ENCODE measurements at regions not wholly inside any gene's neighbourhood (a gene's known extent, or its start where the extent isn't known, plus 50 kb on each side); places are given as distances from the start of the nearest gene placed in this dataset.
A peak's percentile ranks its signal among the peaks of the same experiment; 100 is the strongest.

- no peak overlapping the region for H3K4me3 ChIP-seq
- H3K27me3 ChIP-seq (ENCODE audit: low read depth), result no peaks in the 10 kb centered on the region
- in situ Hi-C loops (cut with MboI; ENCODE audit: low sequenced_read_pairs), result no loop called here
- no peaks in the 10 kb centered on the region for H3K36me3 ChIP-seq (replicated peaks)
- H3K4me1 ChIP-seq, result no peaks in the 10 kb centered on the region
- DNase-seq (ENCODE audit: low spot score in 2 of 2), result peak in 1 of 2 experiments; percentile 25
- H3K9me3 ChIP-seq, result no peaks in the 10 kb centered on the region
These were observed 999.4 kb downstream of the KCNT2 start for GRCh38 chr1:195608883-195609282.

GRCh38 chr1:195606483-195606882 lies 1001.8 kb downstream of the KCNT2 start:
- no peaks in the 10 kb centered on the region for H3K9me3 ChIP-seq
- in situ Hi-C loops (cut with MboI; ENCODE audit: low sequenced_read_pairs), result no loop called here
- no peaks in the 10 kb centered on the region for H3K27me3 ChIP-seq (ENCODE audit: low read depth)

GRCh38 chr1:195604287-195604686 lies 1004.0 kb downstream of the KCNT2 start:
- H3K36me3 ChIP-seq (replicated peaks), result no peaks in the 10 kb centered on the region

More at GRCh38 chr1:195606483-195606882, 1001.8 kb downstream of the KCNT2 start:
- no peak overlapping the region for H3K4me3 ChIP-seq
- no peak for DNase-seq (ENCODE audit: low spot score in 2 of 2)
- H3K36me3 ChIP-seq (replicated peaks), result no peaks in the 10 kb centered on the region
- H3K4me1 ChIP-seq, result no peaks in the 10 kb centered on the region

GRCh38 chr1:195597891-195598290 lies 1010.3 kb downstream of the KCNT2 start:
- Histone ChIP-seq H3K9me3 (no peaks in the 10 kb centered on the region), H3K4me1 (peaks cover 2% of the 10 kb centered on the region; the same call in 1 of the 2 replicates), H3K27me3 (ENCODE audit: low read depth) (no peaks in the 10 kb centered on the region), H3K36me3 (replicated peaks) (no peaks in the 10 kb centered on the region), H3K4me3 (no peak overlapping the region)
- in situ Hi-C loops (cut with MboI; ENCODE audit: low sequenced_read_pairs), result no loop called here
- no peak for DNase-seq (ENCODE audit: low spot score in 2 of 2)

More at GRCh38 chr1:195604287-195604686, 1004.0 kb downstream of the KCNT2 start:
- H3K4me3 ChIP-seq, result no peak overlapping the region
- no peaks in the 10 kb centered on the region for H3K4me1 ChIP-seq
- no peak for DNase-seq (ENCODE audit: low spot score in 2 of 2)
- H3K27me3 ChIP-seq (ENCODE audit: low read depth), result no peaks in the 10 kb centered on the region
- in situ Hi-C loops (cut with MboI; ENCODE audit: low sequenced_read_pairs), result no loop called here
- no peaks in the 10 kb centered on the region for H3K9me3 ChIP-seq

- DNase-seq (ENCODE audit: low spot score in 2 of 2), result no peak
- H3K9me3 ChIP-seq, result no peaks in the 10 kb centered on the region
- H3K4me3 ChIP-seq, result no peak overlapping the region
- H3K36me3 ChIP-seq (replicated peaks), result no peaks in the 10 kb centered on the region
- peaks cover 17% of the 10 kb centered on the region for H3K4me1 ChIP-seq
- in situ Hi-C loops (cut with MboI; ENCODE audit: low sequenced_read_pairs), result no loop called here
- H3K27me3 ChIP-seq (ENCODE audit: low read depth), result no peaks in the 10 kb centered on the region
These were observed 1013.5 kb downstream of the KCNT2 start for GRCh38 chr1:195594773-195595172.

GRCh38 chr1:195594322-195594721 lies 1013.9 kb downstream of the KCNT2 start:
- Histone ChIP-seq H3K4me1 (peaks cover 17% of the 10 kb centered on the region), H3K4me3 (no peak overlapping the region), H3K27me3 (ENCODE audit: low read depth) (no peaks in the 10 kb centered on the region), H3K36me3 (replicated peaks) (no peaks in the 10 kb centered on the region), H3K9me3 (no peaks in the 10 kb centered on the region)
- in situ Hi-C loops (cut with MboI; ENCODE audit: low sequenced_read_pairs), result no loop called here
- no peak for DNase-seq (ENCODE audit: low spot score in 2 of 2)

- Histone ChIP-seq H3K27me3 (ENCODE audit: low read depth) (no peaks in the 10 kb centered on the region), H3K4me3 (no peak overlapping the region), H3K9me3 (no peaks in the 10 kb centered on the region), H3K36me3 (replicated peaks) (no peaks in the 10 kb centered on the region), H3K4me1 (peaks cover 17% of the 10 kb centered on the region)
- in situ Hi-C loops (cut with MboI; ENCODE audit: low sequenced_read_pairs), result no loop called here
- DNase-seq (ENCODE audit: low spot score in 2 of 2), result peak; percentile 74 to 95
These were observed 1016.1 kb downstream of the KCNT2 start for GRCh38 chr1:195591917-195592672.

GRCh38 chr1:195590649-195591048 lies 1017.6 kb downstream of the KCNT2 start:
- Histone ChIP-seq H3K36me3 (replicated peaks) (no peaks in the 10 kb centered on the region), H3K4me3 (no peak overlapping the region), H3K9me3 (no peaks in the 10 kb centered on the region), H3K27me3 (ENCODE audit: low read depth) (no peaks in the 10 kb centered on the region), H3K4me1 (peaks cover 17% of the 10 kb centered on the region)
- in situ Hi-C loops (cut with MboI; ENCODE audit: low sequenced_read_pairs), result no loop called here
- no peak for DNase-seq (ENCODE audit: low spot score in 2 of 2)

GRCh38 chr1:195584870-195585624 lies 1023.2 kb downstream of the KCNT2 start:
- Histone ChIP-seq H3K36me3 (replicated peaks) (no peaks in the 10 kb centered on the region), H3K4me3 (no peak overlapping the region), H3K27me3 (ENCODE audit: low read depth) (no peaks in the 10 kb centered on the region), H3K4me1 (no peaks in the 10 kb centered on the region), H3K9me3 (no peaks in the 10 kb centered on the region)
- DNase-seq (ENCODE audit: low spot score in 2 of 2), result no peak
- in situ Hi-C loops (cut with MboI; ENCODE audit: low sequenced_read_pairs), result no loop called here

GRCh38 chr1:195580988-195581387 lies 1027.3 kb downstream of the KCNT2 start:
- Histone ChIP-seq H3K4me3 (no peak overlapping the region), H3K27me3 (ENCODE audit: low read depth) (no peaks in the 10 kb centered on the region), H3K4me1 (no peaks in the 10 kb centered on the region), H3K9me3 (no peaks in the 10 kb centered on the region), H3K36me3 (replicated peaks) (no peaks in the 10 kb centered on the region)
- in situ Hi-C loops (cut with MboI; ENCODE audit: low sequenced_read_pairs), result no loop called here
- DNase-seq (ENCODE audit: low spot score in 2 of 2), result no peak

GRCh38 chr1:195577748-195578147 lies 1030.5 kb downstream of the KCNT2 start:
- in situ Hi-C loops (cut with MboI; ENCODE audit: low sequenced_read_pairs), result no loop called here
- Histone ChIP-seq H3K4me3 (no peak overlapping the region), H3K4me1 (no peaks in the 10 kb centered on the region), H3K9me3 (no peaks in the 10 kb centered on the region), H3K27me3 (ENCODE audit: low read depth) (no peaks in the 10 kb centered on the region; the same call in 1 of the 2 replicates), H3K36me3 (replicated peaks) (no peaks in the 10 kb centered on the region)
- DNase-seq (ENCODE audit: low spot score in 2 of 2), result no peak

- in situ Hi-C loops (cut with MboI; ENCODE audit: low sequenced_read_pairs), result no loop called here
- no peak for DNase-seq (ENCODE audit: low spot score in 2 of 2)
- Histone ChIP-seq H3K9me3 (no peaks in the 10 kb centered on the region), H3K27me3 (ENCODE audit: low read depth) (no peaks in the 10 kb centered on the region; the same call in 1 of the 2 replicates), H3K4me3 (no peak overlapping the region), H3K4me1 (no peaks in the 10 kb centered on the region), H3K36me3 (replicated peaks) (no peaks in the 10 kb centered on the region)
These were observed 1031.6 kb downstream of the KCNT2 start for GRCh38 chr1:195576641-195577040.

GRCh38 chr1:195574511-195574910 lies 1033.7 kb downstream of the KCNT2 start:
- Histone ChIP-seq H3K27me3 (ENCODE audit: low read depth) (no peaks in the 10 kb centered on the region; the same call in 1 of the 2 replicates), H3K36me3 (replicated peaks) (no peaks in the 10 kb centered on the region), H3K4me1 (no peaks in the 10 kb centered on the region), H3K9me3 (no peaks in the 10 kb centered on the region), H3K4me3 (no peak overlapping the region)
- no peak for DNase-seq (ENCODE audit: low spot score in 2 of 2)
- in situ Hi-C loops (cut with MboI; ENCODE audit: low sequenced_read_pairs), result no loop called here

- H3K4me1 ChIP-seq, result no peaks in the 10 kb centered on the region
- DNase-seq (ENCODE audit: low spot score in 2 of 2), result no peak
- in situ Hi-C loops (cut with MboI; ENCODE audit: low sequenced_read_pairs), result no loop called here
- no peaks in the 10 kb centered on the region for H3K9me3 ChIP-seq
- no peak overlapping the region for H3K4me3 ChIP-seq
- no peaks in the 10 kb centered on the region for H3K36me3 ChIP-seq (replicated peaks)
- no peaks in the 10 kb centered on the region for H3K27me3 ChIP-seq (ENCODE audit: low read depth)
These were observed 1038.3 kb downstream of the KCNT2 start for GRCh38 chr1:195569934-195570333.
